C4-2B (cell line): ENCODE measurements at regions not wholly inside any gene's neighbourhood (a gene's known extent, or its start where the extent isn't known, plus 50 kb on each side); places are given as distances from the start of the nearest gene placed in this dataset.
"Not testable (repeated sequence)": the region's sequence is repeated elsewhere in the genome, so short reads cannot be mapped to it uniquely, and the experiment has no call there.

ENCODE experiments used
- H3K27ac ChIP-seq: fragments of 450-650 bp; 2 replicates; pipeline ENCODE4 v1.5.1; 2017
- ZFX ChIP-seq: fragments of 450-650 bp; IDR thresholded peaks from 2 replicates; pipeline ENCODE4 v1.6.1; 2017
- TF ChIP-seq, protein P1 (sequence below): fragments of 450-650 bp; conservative IDR thresholded peaks from 2 replicates; pipeline ENCODE4 v1.5.1; 2017; ENCODE audit warnings: mild to moderate bottlenecking

DNA sequence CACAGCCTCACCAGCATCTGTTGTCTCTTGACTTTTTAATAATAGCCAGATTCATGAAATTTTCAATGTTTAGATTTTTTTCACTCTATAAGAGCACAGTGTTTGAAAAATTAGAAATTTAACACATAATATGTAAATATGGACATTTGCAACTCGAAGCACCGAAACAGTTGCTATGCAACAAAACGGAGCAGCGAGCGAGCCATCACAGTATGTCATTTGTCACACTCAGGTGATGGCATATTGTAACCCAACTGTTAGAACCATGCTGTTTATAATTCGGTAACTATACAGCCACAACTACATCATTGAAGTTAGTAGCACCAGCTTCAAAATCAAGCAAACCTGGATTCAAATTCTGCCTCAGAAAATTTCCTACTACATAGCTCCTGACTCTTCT lies 410.8 kb downstream of the NPIPA8 start:
- TF ChIP-seq, protein P1, sequence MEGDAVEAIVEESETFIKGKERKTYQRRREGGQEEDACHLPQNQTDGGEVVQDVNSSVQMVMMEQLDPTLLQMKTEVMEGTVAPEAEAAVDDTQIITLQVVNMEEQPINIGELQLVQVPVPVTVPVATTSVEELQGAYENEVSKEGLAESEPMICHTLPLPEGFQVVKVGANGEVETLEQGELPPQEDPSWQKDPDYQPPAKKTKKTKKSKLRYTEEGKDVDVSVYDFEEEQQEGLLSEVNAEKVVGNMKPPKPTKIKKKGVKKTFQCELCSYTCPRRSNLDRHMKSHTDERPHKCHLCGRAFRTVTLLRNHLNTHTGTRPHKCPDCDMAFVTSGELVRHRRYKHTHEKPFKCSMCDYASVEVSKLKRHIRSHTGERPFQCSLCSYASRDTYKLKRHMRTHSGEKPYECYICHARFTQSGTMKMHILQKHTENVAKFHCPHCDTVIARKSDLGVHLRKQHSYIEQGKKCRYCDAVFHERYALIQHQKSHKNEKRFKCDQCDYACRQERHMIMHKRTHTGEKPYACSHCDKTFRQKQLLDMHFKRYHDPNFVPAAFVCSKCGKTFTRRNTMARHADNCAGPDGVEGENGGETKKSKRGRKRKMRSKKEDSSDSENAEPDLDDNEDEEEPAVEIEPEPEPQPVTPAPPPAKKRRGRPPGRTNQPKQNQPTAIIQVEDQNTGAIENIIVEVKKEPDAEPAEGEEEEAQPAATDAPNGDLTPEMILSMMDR, result no peak
- TF ChIP-seq ZFX, result no peak
- no peak overlapping the region for H3K27ac ChIP-seq

GRCh38 chr16:17921357-17921978 lies 415.1 kb downstream of the NPIPA8 start:
- TF ChIP-seq ZFX, result no peak
- TF ChIP-seq, protein P1, result peak; percentile 85
- no peak overlapping the region for H3K27ac ChIP-seq

DNA sequence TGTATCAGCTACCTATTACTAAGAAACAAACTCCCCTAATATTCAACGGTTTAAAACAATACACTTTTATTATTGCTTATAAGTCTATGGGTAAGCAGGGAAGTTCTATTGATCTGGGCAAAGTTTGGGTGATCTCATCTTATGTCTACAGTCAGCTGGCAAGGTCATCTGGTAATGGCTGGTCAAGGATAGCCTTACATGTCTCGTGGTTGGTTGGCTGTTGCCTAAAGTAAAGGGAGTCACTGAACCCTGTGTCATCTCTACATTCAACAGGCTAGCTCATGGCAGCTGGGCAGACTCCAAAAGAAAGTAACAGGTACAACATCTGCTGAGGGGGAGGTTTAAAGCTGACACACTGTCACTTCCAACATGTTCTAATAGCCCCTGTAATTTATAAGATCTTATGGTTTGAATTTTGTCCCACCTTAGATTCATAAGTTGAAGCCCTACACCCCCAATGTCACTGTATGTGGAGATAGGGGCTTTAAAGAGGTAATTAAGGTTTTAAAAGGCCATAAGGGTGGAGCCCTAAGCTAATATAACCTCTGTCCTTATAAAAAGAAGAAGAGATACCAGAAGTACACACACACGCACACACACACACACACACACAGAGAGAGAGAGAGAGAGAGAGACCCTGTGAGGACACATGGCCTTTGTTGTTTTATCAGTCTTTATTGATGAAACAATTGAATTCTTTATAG lies 419.1 kb downstream of the NPIPA8 start:
- no peak overlapping the region for H3K27ac ChIP-seq
- TF ChIP-seq, protein P1, result no peak
- no peak for TF ChIP-seq ZFX

- H3K27ac ChIP-seq, result no peak overlapping the region
- TF ChIP-seq, protein P1, result no peak
- TF ChIP-seq ZFX, result no peak
Observed at GRCh38 chr16:17915791-17916190, 420.7 kb downstream of the NPIPA8 start.

DNA sequence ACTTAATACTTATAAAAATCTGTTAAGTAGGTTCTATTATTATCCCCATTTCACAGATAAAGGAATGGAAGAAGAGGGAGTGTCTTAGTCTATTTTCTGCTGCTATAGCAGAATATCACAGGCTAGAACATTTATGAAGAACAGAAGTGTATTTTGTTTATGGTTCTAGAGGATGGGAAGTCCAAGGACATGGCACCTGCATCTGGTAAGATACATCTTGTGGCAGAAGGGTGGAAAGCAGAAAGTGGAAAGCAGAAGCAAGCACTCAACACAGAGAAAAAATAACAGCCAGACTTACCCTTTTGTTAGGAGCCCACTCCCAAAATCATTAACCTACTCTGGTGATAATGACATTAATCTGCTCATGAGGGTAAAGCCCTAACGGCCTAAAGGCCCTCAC lies 422.4 kb downstream of the NPIPA8 start:
- H3K27ac ChIP-seq, result no peak overlapping the region
- no peak for TF ChIP-seq ZFX
- TF ChIP-seq, protein P1, result no peak

DNA sequence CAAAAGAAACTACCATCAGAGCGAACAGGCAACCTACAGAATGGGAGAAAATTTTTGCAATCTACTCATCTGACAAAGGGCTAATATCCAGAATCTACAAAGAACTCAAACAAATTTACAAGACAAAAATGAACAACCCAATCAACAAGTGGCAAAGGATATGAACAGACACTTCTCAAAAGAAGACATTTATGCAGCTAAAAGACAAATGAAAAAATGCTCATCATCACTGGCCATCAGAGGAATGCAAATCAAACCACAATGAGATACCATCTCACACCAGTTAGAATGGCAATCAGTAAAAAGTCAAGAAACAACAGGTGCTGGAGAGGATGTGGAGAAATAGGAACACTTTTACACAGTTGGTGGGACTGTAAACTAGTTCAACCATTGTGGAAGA lies 425.0 kb downstream of the NPIPA8 start:
- H3K27ac ChIP-seq, result not testable (repeated sequence)

DNA sequence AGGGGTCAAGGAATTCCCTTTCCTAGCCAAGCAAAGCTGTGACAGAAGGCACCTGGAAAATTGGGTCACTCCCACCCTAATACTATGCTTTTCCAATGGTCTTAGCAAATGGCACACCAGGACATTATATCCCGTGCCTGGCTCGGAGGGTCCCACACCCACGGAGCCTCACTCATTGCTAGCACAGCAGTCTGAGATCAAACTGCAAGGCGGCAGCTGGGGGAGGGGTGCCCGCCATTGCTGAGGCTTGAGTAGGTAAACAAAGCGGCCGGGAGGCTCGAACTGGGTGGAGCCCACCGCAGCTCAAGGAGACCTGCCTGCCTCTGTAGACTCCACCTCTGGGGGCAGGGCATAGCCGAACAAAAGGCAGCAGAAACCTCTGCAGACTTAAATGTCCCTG lies 429.9 kb downstream of the NPIPA8 start:
- not testable (repeated sequence) for H3K27ac ChIP-seq

- H3K27ac ChIP-seq, result no peak overlapping the region
Observed at GRCh38 chr16:17901309-17901708, 430.5 kb upstream of the XYLT1 start.

More at GRCh38 chr16:17901309-17901708, 430.5 kb upstream of the XYLT1 start:
- TF ChIP-seq, protein P1, result no peak
- TF ChIP-seq ZFX, result no peak
